Lower lobe of right lung (tissue), 2 donors: ENCODE measurements at regions not wholly inside any gene's neighbourhood (a gene's known extent, or its start where the extent isn't known, plus 50 kb on each side); places are given as distances from the start of the nearest gene placed in this dataset.

Source experiments
- ATAC-seq, 2 donors: fragments of 200-7000 bp; cut with Tn5 transposase; one replicate each; pipeline ENCODE4 v1.9.1; 2020 to 2022; ENCODE audit warnings: mild to moderate bottlenecking in 2 of 2, moderate library complexity in 2 of 2
- DNase-seq: peaks from one replicate; pipeline ENCODE4 v3.0.0-alpha.2; 2020
- H3K27ac ChIP-seq: fragments of 200-600 bp; one replicate; pipeline ENCODE4 v1.8.0; 2022
- H3K27me3 ChIP-seq: fragments of 200-600 bp; one replicate; pipeline ENCODE4 v1.8.0; 2022; ENCODE audit warnings: low read depth
- H3K36me3 ChIP-seq: fragments of 200-600 bp; one replicate; pipeline ENCODE4 v1.8.0; 2022; ENCODE audit warnings: mild to moderate bottlenecking
- H3K4me1 ChIP-seq: fragments of 200-600 bp; one replicate; pipeline ENCODE4 v1.8.0; 2022
- H3K4me3 ChIP-seq: fragments of 200-600 bp; one replicate; pipeline ENCODE4 v1.8.0; 2022; ENCODE audit warnings: mild to moderate bottlenecking
- H3K9me3 ChIP-seq: fragments of 200-600 bp; one replicate; pipeline ENCODE4 v1.8.0; 2022
- CTCF ChIP-seq: fragments of 200-600 bp; IDR thresholded peaks from one replicate; pipeline ENCODE4 v1.8.0; 2022; ENCODE audit warnings: antibody characterized with exemption, mild to moderate bottlenecking
- intact Hi-C: fragments of 100-400 bp; cut with DNase I; formaldehyde crosslinking; loops from one replicate; pipeline ENCODE4 v1.11.0; 2022
- donor health status: DM: no; HTN: yes; CAD: no; lungs with severe emphysema.

GRCh38 chr1:192057766-192058165, 100.5 kb upstream of the RGS18 start:
- no peak overlapping the region for H3K4me3 ChIP-seq
- ATAC-seq (no peak), DNase-seq (no peak)
- H3K27ac ChIP-seq, result no peak overlapping the region
- no peak for TF ChIP-seq CTCF
- no peaks in the 10 kb centered on the region for H3K9me3 ChIP-seq
- intact Hi-C loops, result no loop called here
- H3K27me3 ChIP-seq, result no peaks in the 10 kb centered on the region
- no peaks in the 10 kb centered on the region for H3K4me1 ChIP-seq
- H3K36me3 ChIP-seq, result no peaks in the 10 kb centered on the region

- Histone ChIP-seq H3K4me3 (no peak overlapping the region), H3K27me3 (no peaks in the 10 kb centered on the region), H3K4me1 (no peaks in the 10 kb centered on the region), H3K9me3 (no peaks in the 10 kb centered on the region), H3K36me3 (no peaks in the 10 kb centered on the region), H3K27ac (no peak overlapping the region)
- intact Hi-C loops, result no loop called here
- DNase-seq (no peak), ATAC-seq (no peak)
- no peak for TF ChIP-seq CTCF
Observed at GRCh38 chr1:192059407-192059806, 98.9 kb upstream of the RGS18 start.

- intact Hi-C loops, result no loop called here
- DNase-seq (no peak), ATAC-seq (no peak)
- Histone ChIP-seq H3K36me3 (no peaks in the 10 kb centered on the region), H3K9me3 (no peaks in the 10 kb centered on the region), H3K4me1 (no peaks in the 10 kb centered on the region), H3K27ac (no peak overlapping the region), H3K27me3 (no peaks in the 10 kb centered on the region), H3K4me3 (no peak overlapping the region)
- no peak for TF ChIP-seq CTCF
Observed at GRCh38 chr1:192061556-192061955, 96.7 kb upstream of the RGS18 start.

- Histone ChIP-seq H3K4me1 (no peaks in the 10 kb centered on the region), H3K27ac (no peak overlapping the region), H3K4me3 (no peak overlapping the region), H3K27me3 (no peaks in the 10 kb centered on the region), H3K9me3 (no peaks in the 10 kb centered on the region), H3K36me3 (no peaks in the 10 kb centered on the region)
- no peak for DNase-seq
- intact Hi-C loops, result no loop called here
- no peak for TF ChIP-seq CTCF
- no peak for ATAC-seq
Observed at GRCh38 chr1:192065087-192065486, 93.2 kb upstream of the RGS18 start.

GRCh38 chr1:192066202-192066601, 92.1 kb upstream of the RGS18 start:
- no peaks in the 10 kb centered on the region for H3K27me3 ChIP-seq
- H3K36me3 ChIP-seq, result no peaks in the 10 kb centered on the region
- H3K4me1 ChIP-seq, result no peaks in the 10 kb centered on the region
- no peak overlapping the region for H3K27ac ChIP-seq
- no peak for TF ChIP-seq CTCF
- no peak for DNase-seq
- H3K4me3 ChIP-seq, result no peak overlapping the region
- ATAC-seq, result no peak
- H3K9me3 ChIP-seq, result no peaks in the 10 kb centered on the region
- intact Hi-C loops, result no loop called here

- intact Hi-C loops, result no loop called here
- no peak overlapping the region for H3K27ac ChIP-seq
- DNase-seq (no peak), ATAC-seq (no peak)
- H3K9me3 ChIP-seq, result no peaks in the 10 kb centered on the region
- no peaks in the 10 kb centered on the region for H3K4me1 ChIP-seq
- no peak for TF ChIP-seq CTCF
- no peak overlapping the region for H3K4me3 ChIP-seq
- H3K27me3 ChIP-seq, result no peaks in the 10 kb centered on the region
- H3K36me3 ChIP-seq, result no peaks in the 10 kb centered on the region
Observed at GRCh38 chr1:192067360-192067759, 90.9 kb upstream of the RGS18 start.
